GM12878 (cell line): ENCODE measurements at regions not wholly inside any gene's neighbourhood (a gene's known extent, or its start where the extent isn't known, plus 50 kb on each side); places are given as distances from the start of the nearest gene placed in this dataset.

Experiments
- ATF7 ChIP-seq: fragments of 450-650 bp; IDR thresholded peaks from 2 replicates; pipeline ENCODE4 v1.6.1; 2016; ENCODE audit warnings: low read depth, mild to moderate bottlenecking
- BACH1 ChIP-seq: fragments of 450-650 bp; IDR thresholded peaks from 2 replicates; pipeline ENCODE4 v1.6.1; 2017; ENCODE audit warnings: mild to moderate bottlenecking, borderline replicate concordance
- BRCA1 ChIP-seq: IDR thresholded peaks from 2 replicates; pipeline ENCODE4 v1.6.1; 2011; ENCODE audit warnings: low read depth, low read length, improper control_type of control experiment
- MAX ChIP-seq: IDR thresholded peaks from 2 replicates; pipeline ENCODE4 v1.6.1; 2012; ENCODE audit warnings: low read depth, low read length, improper control_type of control experiment
- MEF2B ChIP-seq: fragments of 450-650 bp; IDR thresholded peaks from 2 replicates; pipeline ENCODE4 v1.6.1; 2018; ENCODE audit warnings: mild to moderate bottlenecking, moderate library complexity; ENCODE audit not compliant: partially characterized antibody, poor library complexity, severe bottlenecking
- POLR2AphosphoS5 ChIP-seq: IDR thresholded peaks from 2 replicates; pipeline ENCODE4 v1.6.1; 2011; ENCODE audit warnings: mild to moderate bottlenecking, low read length, inconsistent platforms
- RAD21 ChIP-seq: IDR thresholded peaks from 2 replicates; pipeline ENCODE4 v1.6.1; 2011; ENCODE audit warnings: mild to moderate bottlenecking, low read depth, low read length, moderate library complexity; ENCODE audit not compliant: insufficient read depth
- SKIL ChIP-seq: fragments of 450-650 bp; IDR thresholded peaks from 2 replicates; pipeline ENCODE4 v1.6.1; 2017; ENCODE audit warnings: mild to moderate bottlenecking, low read depth, inconsistent platforms; ENCODE audit not compliant: poor library complexity, severe bottlenecking
- SMC3 ChIP-seq: IDR thresholded peaks from 2 replicates; pipeline ENCODE4 v1.6.1; 2011; ENCODE audit warnings: low read length, improper control_type of control experiment, borderline replicate concordance
- WRNIP1 ChIP-seq: IDR thresholded peaks from 2 replicates; pipeline ENCODE4 v1.6.1; 2011; ENCODE audit warnings: low read depth, low read length, improper control_type of control experiment, borderline replicate concordance
- ZNF207 ChIP-seq: fragments of 450-650 bp; IDR thresholded peaks from 2 replicates; pipeline ENCODE4 v1.6.1; 2014; ENCODE audit warnings: antibody characterized with exemption, mild to moderate bottlenecking, borderline replicate concordance
- ZNF24 ChIP-seq: fragments of 450-650 bp; IDR thresholded peaks from 2 replicates; pipeline ENCODE4 v1.6.1; 2017; ENCODE audit warnings: antibody characterized with exemption, mild to moderate bottlenecking
- TF ChIP-seq, protein P1 (sequence below): IDR thresholded peaks from 2 replicates; pipeline ENCODE4 v1.6.1; 2012; ENCODE audit warnings: mild to moderate bottlenecking, low read depth, low read length

DNA sequence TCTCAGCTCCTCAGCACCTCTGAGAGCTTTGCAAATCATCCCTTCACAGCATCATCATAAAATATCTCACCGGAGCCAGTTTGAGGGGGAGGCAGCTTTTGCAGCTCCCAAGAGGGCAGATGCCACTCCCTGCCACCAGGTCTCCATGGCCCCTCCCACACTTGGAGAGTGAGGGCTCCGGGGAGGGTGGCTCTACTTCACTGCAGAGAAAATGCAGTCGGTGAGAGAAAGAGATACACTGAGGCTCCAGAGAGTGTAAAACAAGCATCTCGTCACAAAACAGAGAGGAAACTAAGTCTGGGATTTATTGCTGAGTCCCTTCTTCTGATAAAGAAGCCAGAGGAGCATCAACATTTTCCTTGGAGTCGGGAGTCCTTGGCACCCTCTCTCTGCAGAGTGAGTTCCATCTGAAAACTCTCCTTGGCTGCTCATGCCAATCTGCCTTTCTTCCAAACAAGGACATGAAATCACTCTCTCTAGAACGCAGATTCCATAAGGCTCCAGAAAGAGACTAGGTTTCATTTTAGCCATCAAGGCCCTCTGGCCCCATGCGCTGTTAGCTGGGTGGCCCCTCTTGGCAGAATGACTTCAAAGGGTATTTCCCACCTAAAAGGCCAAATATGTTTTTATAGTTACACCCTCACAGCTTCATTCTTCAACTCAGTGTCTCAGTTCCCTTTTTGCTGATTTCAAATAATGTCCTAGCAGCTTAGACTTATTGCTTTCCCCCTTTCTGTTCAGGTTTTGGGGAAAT lies 70.6 kb upstream of the F13A1 start (continued):
- TF ChIP-seq ATF7 (peak; percentile 75; the same call in 1 of the 2 replicates), BACH1 (peak; percentile 26; the same call in 1 of the 2 replicates), SKIL (peak; percentile 47), ZNF207 (peak; percentile 68), WRNIP1 (0 out of 2 replicates have a peak, but pooled peaks have one; percentile 29), POLR2AphosphoS5 (peak; percentile 67), BRCA1 (no peak), MAX (peak; percentile 49; the same call in 1 of the 2 replicates), SMC3 (peak; percentile 42; the same call in 1 of the 2 replicates), MEF2B (peak; percentile 83), ZNF24 (peak; percentile 66), RAD21 (peak; percentile 21; the same call in 1 of the 2 replicates)
- TF ChIP-seq, protein P1, sequence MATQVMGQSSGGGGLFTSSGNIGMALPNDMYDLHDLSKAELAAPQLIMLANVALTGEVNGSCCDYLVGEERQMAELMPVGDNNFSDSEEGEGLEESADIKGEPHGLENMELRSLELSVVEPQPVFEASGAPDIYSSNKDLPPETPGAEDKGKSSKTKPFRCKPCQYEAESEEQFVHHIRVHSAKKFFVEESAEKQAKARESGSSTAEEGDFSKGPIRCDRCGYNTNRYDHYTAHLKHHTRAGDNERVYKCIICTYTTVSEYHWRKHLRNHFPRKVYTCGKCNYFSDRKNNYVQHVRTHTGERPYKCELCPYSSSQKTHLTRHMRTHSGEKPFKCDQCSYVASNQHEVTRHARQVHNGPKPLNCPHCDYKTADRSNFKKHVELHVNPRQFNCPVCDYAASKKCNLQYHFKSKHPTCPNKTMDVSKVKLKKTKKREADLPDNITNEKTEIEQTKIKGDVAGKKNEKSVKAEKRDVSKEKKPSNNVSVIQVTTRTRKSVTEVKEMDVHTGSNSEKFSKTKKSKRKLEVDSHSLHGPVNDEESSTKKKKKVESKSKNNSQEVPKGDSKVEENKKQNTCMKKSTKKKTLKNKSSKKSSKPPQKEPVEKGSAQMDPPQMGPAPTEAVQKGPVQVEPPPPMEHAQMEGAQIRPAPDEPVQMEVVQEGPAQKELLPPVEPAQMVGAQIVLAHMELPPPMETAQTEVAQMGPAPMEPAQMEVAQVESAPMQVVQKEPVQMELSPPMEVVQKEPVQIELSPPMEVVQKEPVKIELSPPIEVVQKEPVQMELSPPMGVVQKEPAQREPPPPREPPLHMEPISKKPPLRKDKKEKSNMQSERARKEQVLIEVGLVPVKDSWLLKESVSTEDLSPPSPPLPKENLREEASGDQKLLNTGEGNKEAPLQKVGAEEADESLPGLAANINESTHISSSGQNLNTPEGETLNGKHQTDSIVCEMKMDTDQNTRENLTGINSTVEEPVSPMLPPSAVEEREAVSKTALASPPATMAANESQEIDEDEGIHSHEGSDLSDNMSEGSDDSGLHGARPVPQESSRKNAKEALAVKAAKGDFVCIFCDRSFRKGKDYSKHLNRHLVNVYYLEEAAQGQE, result no peak
